Stomach (tissue), 8 donors: ENCODE measurements at regions not wholly inside any gene's neighbourhood (a gene's known extent, or its start where the extent isn't known, plus 50 kb on each side); places are given as distances from the start of the nearest gene placed in this dataset.

Experiments
- DNase-seq, 2 donors: peaks; one replicate each; pipeline versions ENCODE4 v3.0.0 to v3.0.0-alpha.2; 2013 to 2019
- H3K27ac ChIP-seq, 5 donors: fragments of 200-600 bp in 4 of 5; sonication (generic) in 4 of 5; one replicate each; pipeline ENCODE4 v1.5.1; 2013 to 2019; ENCODE audit warnings: mild to moderate bottlenecking in 1 of 5, moderate library complexity in 1 of 5
- H3K27me3 ChIP-seq, 3 donors: fragments of 200-600 bp; sonication (generic); one replicate each; pipeline ENCODE4 v1.5.1; 2017 to 2019; ENCODE audit warnings: mixed run types in 1 of 3
- H3K36me3 ChIP-seq, 4 donors: fragments of 200-600 bp; sonication (generic); 1 replicate in 3 of 4; 2 replicates in 1 of 4; pipeline ENCODE4 v1.5.1; 2016 to 2019
- H3K4me1 ChIP-seq, 4 donors: fragments of 200-600 bp; sonication (generic); one replicate each; pipeline ENCODE4 v1.5.1; 2016 to 2019
- H3K4me3 ChIP-seq, 4 donors: fragments of 200-600 bp; sonication (generic) in 3 of 4; one replicate each; pipeline ENCODE4 v1.5.1; 2016 to 2019; ENCODE audit warnings: mild to moderate bottlenecking in 1 of 4
- H3K9me3 ChIP-seq, 4 donors: fragments of 200-600 bp; sonication (generic); one replicate each; pipeline ENCODE4 v1.5.1; 2016 to 2019
- EP300 ChIP-seq: sonication (generic); formaldehyde crosslinking; IDR thresholded peaks from one replicate; pipeline ENCODE4 v1.6.1; 2017; ENCODE audit warnings: antibody characterized with exemption
- POLR2A ChIP-seq, 4 donors: fragments of 450-650 bp; IDR thresholded peaks; one replicate each; pipeline ENCODE4 v1.6.1; 2016; ENCODE audit warnings: antibody characterized with exemption in 4 of 4, control low read depth in 2 of 4, mild to moderate bottlenecking in 1 of 4, moderate library complexity in 1 of 4
- POLR2AphosphoS5 ChIP-seq, 3 donors: sonication (generic); formaldehyde crosslinking; IDR thresholded peaks; one replicate each; pipeline ENCODE4 v1.6.1; 2016; ENCODE audit warnings: antibody characterized with exemption in 3 of 3
- WGBS, 5 donors: extraction: QIAGEN DNeasy Blood & Tissue Kit in 3 of 5; methylation state at CpG; one replicate each; pipeline versions ENCODE4 v1.1.5 to v1.1.7; 2013 to 2018; 5-methylcytosine and 5-hydroxymethylcytosine counted together
- intact Hi-C: fragments of 100-400 bp; cut with DNase I; formaldehyde crosslinking; loops from one replicate; pipeline ENCODE4 v1.15.1; 2023; ENCODE audit warnings: low total_unique reads
- TF ChIP-seq, protein P1 (sequence below), 7 experiments: fragments of 450-650 bp in 4 of 7; fragments of 200-600 bp in 3 of 7; sonication (generic) in 3 of 7; IDR thresholded peaks; one replicate each; pipeline ENCODE4 v1.5.1; 2016 to 2019; ENCODE audit warnings: antibody characterized with exemption in 7 of 7, control low read depth in 2 of 7, mild to moderate bottlenecking in 1 of 7
- donor health status: healthy with polysubstance abuse.
- donor health status: Bipolar disorder and iron deficiency.
- donor health status: healthy.

DNA sequence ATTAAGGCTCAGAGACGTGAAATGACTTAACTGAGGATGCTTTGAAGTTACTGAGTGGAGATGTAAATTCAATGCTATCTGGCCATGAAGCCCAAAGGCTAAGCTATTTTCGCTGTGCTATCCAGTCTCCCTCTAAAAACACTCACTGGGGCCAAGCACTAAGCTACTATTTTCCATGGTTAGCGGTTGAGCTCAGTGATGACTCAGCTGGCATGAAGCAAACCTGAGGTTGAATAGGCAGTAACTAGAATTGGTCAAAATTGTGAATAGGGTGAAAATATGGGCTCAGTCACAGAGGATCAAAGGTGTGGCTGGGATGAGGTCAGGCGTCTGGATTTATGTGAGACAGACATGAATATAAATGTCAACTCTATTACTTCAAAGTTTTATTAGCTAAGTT is 564.2 kb upstream of the KIRREL3 start:
- no peaks in the 10 kb centered on the region for H3K4me1 ChIP-seq
- no peak overlapping the region for H3K4me3 ChIP-seq
- intact Hi-C loops, result no loop called here
- 81 to 90% (median 87%) methylated on average over 4 of the region's 4 CpGs for WGBS, 5 donors
- no peak overlapping the region for H3K27ac ChIP-seq
- no peaks in the 10 kb centered on the region for H3K36me3 ChIP-seq
- no peaks in the 10 kb centered on the region for H3K9me3 ChIP-seq
- H3K27me3 ChIP-seq, result no peaks in the 10 kb centered on the region
- TF ChIP-seq POLR2A (IDR thresholded peaks at IDR 0.05) (no peak), POLR2AphosphoS5 (IDR thresholded peaks at IDR 0.05) (no peak), EP300 (no peak)
- TF ChIP-seq, protein P1, sequence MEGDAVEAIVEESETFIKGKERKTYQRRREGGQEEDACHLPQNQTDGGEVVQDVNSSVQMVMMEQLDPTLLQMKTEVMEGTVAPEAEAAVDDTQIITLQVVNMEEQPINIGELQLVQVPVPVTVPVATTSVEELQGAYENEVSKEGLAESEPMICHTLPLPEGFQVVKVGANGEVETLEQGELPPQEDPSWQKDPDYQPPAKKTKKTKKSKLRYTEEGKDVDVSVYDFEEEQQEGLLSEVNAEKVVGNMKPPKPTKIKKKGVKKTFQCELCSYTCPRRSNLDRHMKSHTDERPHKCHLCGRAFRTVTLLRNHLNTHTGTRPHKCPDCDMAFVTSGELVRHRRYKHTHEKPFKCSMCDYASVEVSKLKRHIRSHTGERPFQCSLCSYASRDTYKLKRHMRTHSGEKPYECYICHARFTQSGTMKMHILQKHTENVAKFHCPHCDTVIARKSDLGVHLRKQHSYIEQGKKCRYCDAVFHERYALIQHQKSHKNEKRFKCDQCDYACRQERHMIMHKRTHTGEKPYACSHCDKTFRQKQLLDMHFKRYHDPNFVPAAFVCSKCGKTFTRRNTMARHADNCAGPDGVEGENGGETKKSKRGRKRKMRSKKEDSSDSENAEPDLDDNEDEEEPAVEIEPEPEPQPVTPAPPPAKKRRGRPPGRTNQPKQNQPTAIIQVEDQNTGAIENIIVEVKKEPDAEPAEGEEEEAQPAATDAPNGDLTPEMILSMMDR (IDR thresholded peaks at IDR 0.05), result no peak
- no peak for DNase-seq

DNA sequence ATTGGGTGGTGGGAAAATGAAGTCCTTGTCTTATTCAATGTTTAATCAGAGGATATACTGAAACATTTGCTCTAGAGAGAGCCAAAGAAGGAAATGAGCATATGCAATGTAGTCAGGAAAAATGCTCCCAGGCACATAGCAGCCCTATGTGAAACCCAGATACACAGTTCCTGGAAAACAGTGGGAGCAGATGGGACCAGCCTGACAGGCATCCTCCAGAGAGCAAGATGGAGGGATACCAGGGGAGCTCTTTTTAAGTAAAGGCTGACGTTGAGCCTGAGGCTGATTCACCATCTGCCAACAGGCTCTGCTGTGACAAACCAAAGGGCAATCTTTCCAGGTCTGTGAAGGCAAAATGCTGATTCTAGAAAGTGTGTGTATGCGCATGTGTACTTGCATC is 559.4 kb upstream of the KIRREL3 start:
- no peak for DNase-seq
- Histone ChIP-seq H3K4me1 (no peaks in the 10 kb centered on the region), H3K4me3 (no peak overlapping the region), H3K9me3 (no peaks in the 10 kb centered on the region), H3K27me3 (no peaks in the 10 kb centered on the region), H3K27ac (no peak overlapping the region), H3K36me3 (no peaks in the 10 kb centered on the region)
- intact Hi-C loops, result no loop called here
- TF ChIP-seq, protein P1 (IDR thresholded peaks at IDR 0.05), result no peak
- TF ChIP-seq POLR2AphosphoS5 (IDR thresholded peaks at IDR 0.05) (no peak), EP300 (no peak), POLR2A (IDR thresholded peaks at IDR 0.05) (no peak)
- 40 to 77% (median 56%) methylated on average over 2 of the region's 2 CpGs for WGBS, 5 donors

DNA sequence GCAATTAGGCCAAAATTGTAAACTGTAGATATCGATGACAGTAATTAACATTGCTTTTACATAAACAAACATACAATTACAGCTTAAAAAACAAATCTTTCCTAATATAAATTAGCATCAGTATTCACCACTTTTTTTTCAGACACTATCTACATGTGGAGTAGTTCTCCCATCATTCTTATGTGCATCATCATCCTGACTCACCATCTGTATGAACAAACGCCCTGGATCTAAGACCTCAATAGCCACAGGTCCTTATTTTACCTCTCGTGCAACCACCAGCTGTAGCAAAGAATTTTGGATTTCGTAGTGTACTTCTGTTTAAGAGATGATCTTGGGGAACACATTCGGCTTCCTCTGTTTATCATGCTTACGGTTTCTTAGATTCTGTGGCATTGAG is 551.9 kb upstream of the KIRREL3 start:
- H3K9me3 ChIP-seq, result no peaks in the 10 kb centered on the region
- intact Hi-C loops, result no loop called here
- no peak overlapping the region for H3K4me3 ChIP-seq
- no peak for TF ChIP-seq EP300
- TF ChIP-seq, protein P1 (IDR thresholded peaks at IDR 0.05), result no peak
- no peak for TF ChIP-seq POLR2AphosphoS5 (IDR thresholded peaks at IDR 0.05)
- TF ChIP-seq POLR2A (IDR thresholded peaks at IDR 0.05), result no peak
- H3K27ac ChIP-seq, result no peak overlapping the region
- H3K27me3 ChIP-seq, result no peaks in the 10 kb centered on the region
- H3K36me3 ChIP-seq, result no peaks in the 10 kb centered on the region
- 72 to 81% (median 76%) methylated on average over 6 of the region's 6 CpGs for WGBS, 5 donors
- no peak for DNase-seq
- no peaks in the 10 kb centered on the region for H3K4me1 ChIP-seq

DNA sequence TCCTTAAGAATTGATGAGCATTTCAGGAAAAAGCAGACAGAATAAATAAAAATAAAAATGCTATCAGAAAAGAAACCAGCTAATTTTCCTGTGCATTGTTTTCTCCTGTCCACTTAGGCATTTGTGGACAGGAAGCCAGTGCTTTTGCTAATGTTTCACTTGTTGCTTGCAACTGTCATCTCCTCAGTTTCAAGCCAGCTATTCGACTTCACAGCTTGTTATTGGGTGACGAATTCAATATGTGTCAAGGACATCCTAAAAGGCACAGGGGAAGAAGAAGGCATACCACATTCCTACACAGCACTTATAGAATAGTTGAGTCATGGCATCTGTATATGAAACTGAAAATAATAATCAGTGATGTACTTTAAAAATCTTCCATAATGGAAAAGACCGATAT is 530.6 kb upstream of the KIRREL3 start:
- H3K36me3 ChIP-seq, result no peaks in the 10 kb centered on the region
- DNase-seq, result no peak
- no peak for TF ChIP-seq POLR2AphosphoS5 (IDR thresholded peaks at IDR 0.05)
- H3K4me3 ChIP-seq, result no peak overlapping the region
- H3K27me3 ChIP-seq, result no peaks in the 10 kb centered on the region
- intact Hi-C loops, result no loop called here
- no peaks in the 10 kb centered on the region for H3K9me3 ChIP-seq
- no peak overlapping the region for H3K27ac ChIP-seq
- no peaks in the 10 kb centered on the region for H3K4me1 ChIP-seq
- WGBS, 5 donors, result 53 to 75% (median 61%) methylated on average over 3 of the region's 3 CpGs

DNA sequence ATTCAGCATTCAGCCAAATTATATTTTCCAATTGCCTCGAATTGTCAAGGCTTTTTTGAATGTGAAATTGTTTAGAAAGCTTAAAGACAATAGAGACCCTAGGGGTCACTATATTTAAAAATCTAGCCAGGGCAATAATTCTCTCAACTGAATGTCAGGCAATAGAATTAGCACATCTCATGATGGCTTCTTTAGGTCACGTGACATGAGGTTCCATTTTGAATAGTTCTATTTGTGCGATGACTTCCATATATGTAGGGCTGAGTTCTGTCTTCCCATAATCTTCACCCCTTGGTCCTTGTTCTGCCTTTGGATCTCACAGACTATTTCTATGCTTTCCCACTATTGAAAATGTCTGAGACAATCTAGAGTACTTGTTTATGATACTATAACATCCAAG is 527.7 kb upstream of the KIRREL3 start:
- Histone ChIP-seq H3K4me1 (no peaks in the 10 kb centered on the region), H3K27ac (no peak overlapping the region), H3K36me3 (no peaks in the 10 kb centered on the region), H3K27me3 (no peaks in the 10 kb centered on the region), H3K9me3 (no peaks in the 10 kb centered on the region), H3K4me3 (no peak overlapping the region)
- TF ChIP-seq, protein P1 (IDR thresholded peaks at IDR 0.05), result no peak
- TF ChIP-seq POLR2A (IDR thresholded peaks at IDR 0.05), result no peak
- TF ChIP-seq EP300, result no peak
- no peak for TF ChIP-seq POLR2AphosphoS5 (IDR thresholded peaks at IDR 0.05)
- no peak for DNase-seq
- intact Hi-C loops, result no loop called here
- 64 to 87% (median 76%) methylated on average over 3 of the region's 3 CpGs for WGBS, 5 donors
